Effector memory CD4-positive, alpha-beta T cell (primary cell): ENCODE measurements at regions not wholly inside any gene's neighbourhood (a gene's known extent, or its start where the extent isn't known, plus 50 kb on each side); places are given as distances from the start of the nearest gene placed in this dataset.
A peak's percentile ranks its signal among the peaks of the same experiment; 100 is the strongest.

Source experiments
- DNase-seq, 3 donors: peaks; one replicate each; pipeline ENCODE4 v3.0.0-alpha.2; 2020
- H3K27ac ChIP-seq: 2 replicates; pipeline ENCODE4 v1.7.0; 2013; ENCODE audit warnings: mild to moderate bottlenecking, low read length, moderate library complexity; ENCODE audit not compliant: insufficient read depth, poor library complexity, severe bottlenecking
- H3K27me3 ChIP-seq: replicated peaks from 2 replicates; pipeline ENCODE4 v1.7.0; 2013; ENCODE audit warnings: mild to moderate bottlenecking, low read length; ENCODE audit not compliant: insufficient read depth, control insufficient read depth, poor library complexity, severe bottlenecking
- H3K36me3 ChIP-seq: 2 replicates; pipeline ENCODE4 v1.7.0; 2013; ENCODE audit warnings: mild to moderate bottlenecking, low read length, moderate library complexity; ENCODE audit not compliant: control insufficient read depth, insufficient read depth
- H3K4me1 ChIP-seq: 2 replicates; pipeline ENCODE4 v1.7.0; 2013; ENCODE audit warnings: low read length, mild to moderate bottlenecking; ENCODE audit not compliant: control insufficient read depth, insufficient read depth, poor library complexity, severe bottlenecking
- H3K4me3 ChIP-seq: 2 replicates; pipeline ENCODE4 v1.7.0; 2013; ENCODE audit warnings: low read length, low read depth, mild to moderate bottlenecking; ENCODE audit not compliant: insufficient read depth, poor library complexity, severe bottlenecking
- H3K9me3 ChIP-seq: 2 replicates; pipeline ENCODE4 v1.7.0; 2013; ENCODE audit warnings: mild to moderate bottlenecking, low read length, moderate library complexity; ENCODE audit not compliant: control insufficient read depth

- Histone ChIP-seq H3K27ac (no peak overlapping the region), H3K4me3 (no peak overlapping the region), H3K36me3 (no peaks in the 10 kb centered on the region), H3K4me1 (no peaks in the 10 kb centered on the region), H3K27me3 (no peaks in the 10 kb centered on the region), H3K9me3 (no peaks in the 10 kb centered on the region)
- DNase-seq, result no peak
These were observed 98.2 kb downstream of the AHR start for GRCh38 chr7:17396692-17397091.

GRCh38 chr7:17401791-17402627 is 103.6 kb downstream of the AHR start:
- H3K27me3 ChIP-seq, result no peaks in the 10 kb centered on the region

GRCh38 chr7:17402628-17403278 is 104.3 kb downstream of the AHR start:
- Histone ChIP-seq H3K27ac (no peak overlapping the region), H3K27me3 (no peaks in the 10 kb centered on the region), H3K36me3 (no peaks in the 10 kb centered on the region), H3K4me3 (peak overlapping the region; percentile 33), H3K4me1 (no peaks in the 10 kb centered on the region), H3K9me3 (no peaks in the 10 kb centered on the region)
- DNase-seq, result no peak

More at GRCh38 chr7:17401791-17402627, 103.6 kb downstream of the AHR start:
- no peak overlapping the region for H3K27ac ChIP-seq
- H3K4me1 ChIP-seq, result no peaks in the 10 kb centered on the region
- no peak for DNase-seq
- H3K4me3 ChIP-seq, result peak overlapping the region; percentile 33
- no peaks in the 10 kb centered on the region for H3K36me3 ChIP-seq
- no peaks in the 10 kb centered on the region for H3K9me3 ChIP-seq

GRCh38 chr7:17404006-17404405 is 105.6 kb downstream of the AHR start:
- Histone ChIP-seq H3K4me3 (no peak overlapping the region), H3K27ac (no peak overlapping the region), H3K4me1 (no peaks in the 10 kb centered on the region), H3K27me3 (no peaks in the 10 kb centered on the region), H3K36me3 (no peaks in the 10 kb centered on the region), H3K9me3 (no peaks in the 10 kb centered on the region)
- DNase-seq, result no peak

- H3K27ac ChIP-seq, result no peak overlapping the region
- no peaks in the 10 kb centered on the region for H3K27me3 ChIP-seq
- H3K9me3 ChIP-seq, result no peaks in the 10 kb centered on the region
- H3K4me3 ChIP-seq, result no peak overlapping the region
- H3K36me3 ChIP-seq, result no peaks in the 10 kb centered on the region
- H3K4me1 ChIP-seq, result no peaks in the 10 kb centered on the region
- no peak for DNase-seq
These were observed 107.3 kb downstream of the AHR start for GRCh38 chr7:17405786-17406185.

- H3K9me3 ChIP-seq, result no peaks in the 10 kb centered on the region
- no peak overlapping the region for H3K4me3 ChIP-seq
- no peaks in the 10 kb centered on the region for H3K4me1 ChIP-seq
- H3K36me3 ChIP-seq, result no peaks in the 10 kb centered on the region
- no peak overlapping the region for H3K27ac ChIP-seq
- H3K27me3 ChIP-seq, result no peaks in the 10 kb centered on the region
- no peak for DNase-seq
These were observed 108.3 kb downstream of the AHR start for GRCh38 chr7:17406738-17407137.

GRCh38 chr7:17407229-17407628 is 108.8 kb downstream of the AHR start:
- Histone ChIP-seq H3K36me3 (no peaks in the 10 kb centered on the region), H3K9me3 (no peaks in the 10 kb centered on the region), H3K4me3 (no peak overlapping the region), H3K4me1 (no peaks in the 10 kb centered on the region), H3K27me3 (no peaks in the 10 kb centered on the region), H3K27ac (no peak overlapping the region)
- no peak for DNase-seq

GRCh38 chr7:17408245-17408903 is 109.9 kb downstream of the AHR start:
- no peaks in the 10 kb centered on the region for H3K27me3 ChIP-seq
- no peak overlapping the region for H3K27ac ChIP-seq
- no peaks in the 10 kb centered on the region for H3K9me3 ChIP-seq
- DNase-seq, result no peak
- no peaks in the 10 kb centered on the region for H3K36me3 ChIP-seq
- no peak overlapping the region for H3K4me3 ChIP-seq
- H3K4me1 ChIP-seq, result no peaks in the 10 kb centered on the region

- no peak for DNase-seq
- Histone ChIP-seq H3K4me3 (no peak overlapping the region), H3K36me3 (no peaks in the 10 kb centered on the region), H3K9me3 (no peaks in the 10 kb centered on the region), H3K27me3 (no peaks in the 10 kb centered on the region), H3K4me1 (no peaks in the 10 kb centered on the region), H3K27ac (no peak overlapping the region)
These were observed 110.4 kb downstream of the AHR start for GRCh38 chr7:17408904-17409290.

- no peak overlapping the region for H3K4me3 ChIP-seq
- no peak for DNase-seq
- H3K27me3 ChIP-seq, result no peaks in the 10 kb centered on the region
- no peak overlapping the region for H3K27ac ChIP-seq
- H3K4me1 ChIP-seq, result no peaks in the 10 kb centered on the region
- H3K36me3 ChIP-seq, result no peaks in the 10 kb centered on the region
- H3K9me3 ChIP-seq, result no peaks in the 10 kb centered on the region
These were observed 113.5 kb downstream of the AHR start for GRCh38 chr7:17411922-17412321.
